ENCODE measurements at regions not wholly inside any gene's neighbourhood (a gene's known extent, or its start where the extent isn't known, plus 50 kb on each side); places are given as distances from the start of the nearest gene placed in this dataset.

DNA sequence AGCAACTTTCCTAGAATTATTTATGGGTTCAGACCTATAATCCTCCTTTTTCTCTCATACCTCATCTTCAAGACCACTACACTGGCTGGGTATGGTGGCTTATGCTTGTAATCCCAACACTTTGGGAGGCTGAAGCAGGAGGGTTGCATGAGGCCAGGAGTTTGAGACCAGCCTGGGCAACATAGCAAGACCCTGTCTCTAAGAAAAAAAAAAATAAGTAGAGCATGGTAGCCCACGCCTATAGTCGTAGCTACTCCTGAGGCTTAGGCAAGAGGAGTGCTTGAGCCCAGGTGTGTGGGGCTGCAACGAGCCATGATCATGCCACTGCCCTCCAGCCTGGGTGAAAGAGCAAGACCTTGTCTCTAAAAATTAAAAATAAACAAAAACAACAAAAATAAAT, 832.4 kb downstream of the PCDH18 start:
- TF ChIP-seq, protein P1, sequence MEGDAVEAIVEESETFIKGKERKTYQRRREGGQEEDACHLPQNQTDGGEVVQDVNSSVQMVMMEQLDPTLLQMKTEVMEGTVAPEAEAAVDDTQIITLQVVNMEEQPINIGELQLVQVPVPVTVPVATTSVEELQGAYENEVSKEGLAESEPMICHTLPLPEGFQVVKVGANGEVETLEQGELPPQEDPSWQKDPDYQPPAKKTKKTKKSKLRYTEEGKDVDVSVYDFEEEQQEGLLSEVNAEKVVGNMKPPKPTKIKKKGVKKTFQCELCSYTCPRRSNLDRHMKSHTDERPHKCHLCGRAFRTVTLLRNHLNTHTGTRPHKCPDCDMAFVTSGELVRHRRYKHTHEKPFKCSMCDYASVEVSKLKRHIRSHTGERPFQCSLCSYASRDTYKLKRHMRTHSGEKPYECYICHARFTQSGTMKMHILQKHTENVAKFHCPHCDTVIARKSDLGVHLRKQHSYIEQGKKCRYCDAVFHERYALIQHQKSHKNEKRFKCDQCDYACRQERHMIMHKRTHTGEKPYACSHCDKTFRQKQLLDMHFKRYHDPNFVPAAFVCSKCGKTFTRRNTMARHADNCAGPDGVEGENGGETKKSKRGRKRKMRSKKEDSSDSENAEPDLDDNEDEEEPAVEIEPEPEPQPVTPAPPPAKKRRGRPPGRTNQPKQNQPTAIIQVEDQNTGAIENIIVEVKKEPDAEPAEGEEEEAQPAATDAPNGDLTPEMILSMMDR (IDR thresholded peaks at IDR 0.05 in 4 of 5, conservative IDR thresholded peaks at IDR 0.05 in 1 of 5): no peak
- no peak for TF ChIP-seq POLR2A (IDR thresholded peaks at IDR 0.05)
